T-helper 2 cell treated with Interferon-gamma antibody and Interleukin-4, amounts not matched to agents 5 μg/mL and 100 μg/mL, for 36 hours (primary cell): ENCODE measurements at regions not wholly inside any gene's neighbourhood (a gene's known extent, or its start where the extent isn't known, plus 50 kb on each side); places are given as distances from the start of the nearest gene placed in this dataset.
"Not testable (repeated sequence)": the region's sequence is repeated elsewhere in the genome, so short reads cannot be mapped to it uniquely, and the experiment has no call there.

ENCODE experiments used
- DNase-seq: peaks from one replicate; pipeline ENCODE4 v3.0.0; 2021; ENCODE audit warnings: low spot score
- H3K27ac Mint-ChIP-seq: one replicate; pipeline ENCODE4 v1.8.0; 2021; ENCODE audit warnings: mild to moderate bottlenecking, mixed read lengths
- H3K27me3 Mint-ChIP-seq: one replicate; pipeline ENCODE4 v1.8.0; 2021; ENCODE audit warnings: low read depth, mixed read lengths
- H3K36me3 Mint-ChIP-seq: one replicate; pipeline ENCODE4 v1.8.0; 2021; ENCODE audit warnings: low read depth, mixed read lengths
- H3K4me1 Mint-ChIP-seq: one replicate; pipeline ENCODE4 v1.8.0; 2021; ENCODE audit warnings: low read depth, mixed read lengths
- H3K4me3 Mint-ChIP-seq: one replicate; pipeline ENCODE4 v1.8.0; 2022; ENCODE audit warnings: mild to moderate bottlenecking, moderate library complexity, mixed read lengths
- H3K9me3 Mint-ChIP-seq: one replicate; pipeline ENCODE4 v1.8.0; 2021; ENCODE audit warnings: mixed read lengths

- H3K36me3 Mint-ChIP-seq, H3K27me3 Mint-ChIP-seq, H3K27ac Mint-ChIP-seq, DNase-seq, H3K4me1 Mint-ChIP-seq, H3K9me3 Mint-ChIP-seq, H3K4me3 Mint-ChIP-seq: not testable (repeated sequence)
Observed at GRCh38 chr16:88226302-88226701, 156.5 kb upstream of the ZNF469 start.

DNA sequence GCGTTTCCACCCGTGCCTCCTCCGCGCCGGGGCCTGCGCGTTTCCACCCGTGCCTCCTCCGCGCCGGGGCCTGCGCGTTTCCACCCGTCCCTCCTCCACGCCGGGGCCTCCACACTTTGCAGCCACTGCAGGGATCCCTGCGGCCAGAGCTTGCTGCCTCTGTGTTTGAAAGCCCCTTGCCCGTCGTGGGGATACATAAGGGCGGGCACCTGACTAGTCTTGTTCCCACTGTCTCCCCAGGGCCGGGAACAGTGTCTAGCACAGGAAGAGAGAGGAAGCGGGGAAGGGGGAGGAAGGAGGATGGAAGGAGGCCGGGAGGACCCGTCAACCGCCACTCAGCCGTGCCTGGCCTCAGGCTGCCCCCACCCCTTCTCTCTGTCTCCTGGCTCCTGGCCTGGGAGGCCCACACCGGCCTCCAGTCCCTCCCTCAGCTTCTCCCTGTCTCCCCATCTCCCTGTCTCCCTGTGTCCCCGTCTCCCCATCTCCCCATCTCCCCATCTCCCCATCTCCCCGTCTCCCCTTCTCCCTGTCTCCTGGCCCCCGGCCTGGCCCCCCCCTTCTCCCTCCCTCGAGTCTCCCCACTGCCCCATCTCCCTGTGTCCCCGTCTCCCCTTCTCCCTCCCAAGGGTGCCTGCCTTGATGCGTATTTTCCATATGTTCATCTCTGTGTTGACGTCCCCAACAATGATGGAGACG lies 155.6 kb upstream of the ZNF469 start:
- H3K9me3 Mint-ChIP-seq, H3K4me1 Mint-ChIP-seq, H3K27ac Mint-ChIP-seq, H3K27me3 Mint-ChIP-seq, H3K36me3 Mint-ChIP-seq, H3K4me3 Mint-ChIP-seq, DNase-seq: not testable (repeated sequence)

- DNase-seq, H3K4me1 Mint-ChIP-seq, H3K4me3 Mint-ChIP-seq, H3K27me3 Mint-ChIP-seq, H3K9me3 Mint-ChIP-seq, H3K27ac Mint-ChIP-seq, H3K36me3 Mint-ChIP-seq: not testable (repeated sequence)
Observed at GRCh38 chr16:88227722-88228482, 154.9 kb upstream of the ZNF469 start.

DNA sequence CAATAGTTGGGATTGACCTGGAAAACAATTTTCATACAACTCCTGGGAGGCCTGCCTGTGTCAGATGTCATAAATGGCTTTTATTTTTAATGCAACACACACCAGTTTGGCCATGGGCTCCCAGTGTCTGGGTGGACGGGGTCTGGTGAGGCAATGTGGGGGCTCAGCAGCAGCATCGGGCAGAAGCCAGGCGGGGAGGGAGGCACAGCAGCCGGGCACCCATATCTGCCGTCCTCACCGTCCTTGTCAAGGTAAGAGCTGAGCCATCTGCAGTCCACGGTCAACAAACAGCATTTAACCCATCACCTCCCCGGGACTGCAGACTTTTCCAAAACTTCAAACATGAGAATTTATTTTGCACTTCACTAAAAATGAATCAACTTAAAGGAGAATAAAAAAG lies 154.0 kb upstream of the ZNF469 start:
- not testable (repeated sequence) for H3K27ac Mint-ChIP-seq, H3K36me3 Mint-ChIP-seq, H3K4me3 Mint-ChIP-seq, DNase-seq, H3K4me1 Mint-ChIP-seq, H3K27me3 Mint-ChIP-seq, H3K9me3 Mint-ChIP-seq

GRCh38 chr16:88229710-88230109 lies 153.0 kb upstream of the ZNF469 start:
- H3K9me3 Mint-ChIP-seq, H3K27ac Mint-ChIP-seq, H3K4me1 Mint-ChIP-seq, H3K27me3 Mint-ChIP-seq, H3K4me3 Mint-ChIP-seq, H3K36me3 Mint-ChIP-seq, DNase-seq: not testable (repeated sequence)

DNA sequence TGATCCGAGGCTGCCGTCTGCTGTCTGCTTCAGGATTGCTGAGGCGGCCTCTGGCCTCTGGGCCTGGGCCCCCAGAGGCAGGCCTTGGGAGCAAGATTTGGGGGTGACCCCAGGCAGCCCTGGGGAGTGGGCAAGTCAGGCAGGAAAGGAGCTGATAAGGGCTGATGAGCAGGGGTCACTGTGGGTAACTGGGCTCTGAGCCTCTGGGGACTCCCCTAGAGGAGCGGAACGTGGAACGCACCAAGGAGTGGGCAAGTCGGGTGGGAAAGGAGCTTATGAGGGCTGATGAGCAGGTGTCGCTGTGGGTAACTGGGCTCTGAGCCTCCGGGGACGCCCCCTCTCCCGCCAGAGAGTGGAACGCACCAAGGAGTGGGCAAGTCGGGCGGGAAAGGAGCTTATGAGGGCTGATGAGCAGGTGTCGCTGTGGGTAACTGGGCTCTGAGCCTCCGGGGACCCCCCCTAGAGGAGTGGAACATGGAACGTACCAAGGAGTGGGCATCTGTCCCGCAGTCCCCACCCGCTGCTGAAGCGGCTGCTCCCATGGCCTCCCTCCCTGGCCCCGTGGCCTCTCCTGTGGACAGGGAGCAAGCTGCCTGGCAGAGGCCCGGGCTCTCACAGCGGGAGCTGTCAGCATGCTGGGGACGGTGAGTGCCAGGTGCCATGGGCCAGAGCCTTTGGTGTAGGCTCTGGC lies 152.3 kb upstream of the ZNF469 start:
- DNase-seq, H3K4me1 Mint-ChIP-seq, H3K9me3 Mint-ChIP-seq, H3K36me3 Mint-ChIP-seq, H3K4me3 Mint-ChIP-seq, H3K27ac Mint-ChIP-seq, H3K27me3 Mint-ChIP-seq: not testable (repeated sequence)

GRCh38 chr16:88230967-88231615 lies 151.7 kb upstream of the ZNF469 start:
- H3K27me3 Mint-ChIP-seq, H3K36me3 Mint-ChIP-seq, H3K4me3 Mint-ChIP-seq, H3K9me3 Mint-ChIP-seq, DNase-seq, H3K27ac Mint-ChIP-seq, H3K4me1 Mint-ChIP-seq: not testable (repeated sequence)

GRCh38 chr16:88231839-88232238 lies 150.9 kb upstream of the ZNF469 start:
- H3K9me3 Mint-ChIP-seq, H3K4me3 Mint-ChIP-seq, H3K27me3 Mint-ChIP-seq, DNase-seq, H3K36me3 Mint-ChIP-seq, H3K4me1 Mint-ChIP-seq, H3K27ac Mint-ChIP-seq: not testable (repeated sequence)

GRCh38 chr16:88232401-88233258 lies 150.1 kb upstream of the ZNF469 start:
- not testable (repeated sequence) for DNase-seq, H3K27me3 Mint-ChIP-seq, H3K27ac Mint-ChIP-seq, H3K4me1 Mint-ChIP-seq, H3K9me3 Mint-ChIP-seq, H3K4me3 Mint-ChIP-seq, H3K36me3 Mint-ChIP-seq

- H3K4me1 Mint-ChIP-seq, H3K27ac Mint-ChIP-seq, H3K9me3 Mint-ChIP-seq, H3K27me3 Mint-ChIP-seq, H3K36me3 Mint-ChIP-seq, DNase-seq, H3K4me3 Mint-ChIP-seq: not testable (repeated sequence)
Observed at GRCh38 chr16:88233621-88234420, 148.9 kb upstream of the ZNF469 start.

- H3K27me3 Mint-ChIP-seq, H3K4me1 Mint-ChIP-seq, H3K9me3 Mint-ChIP-seq, DNase-seq, H3K4me3 Mint-ChIP-seq, H3K27ac Mint-ChIP-seq, H3K36me3 Mint-ChIP-seq: not testable (repeated sequence)
Observed at GRCh38 chr16:88234421-88235271, 148.1 kb upstream of the ZNF469 start.

- not testable (repeated sequence) for DNase-seq, H3K36me3 Mint-ChIP-seq, H3K4me3 Mint-ChIP-seq, H3K4me1 Mint-ChIP-seq, H3K27ac Mint-ChIP-seq, H3K27me3 Mint-ChIP-seq, H3K9me3 Mint-ChIP-seq
Observed at GRCh38 chr16:88235691-88236090, 147.1 kb upstream of the ZNF469 start.
